Erythroblast (primary cell): ENCODE measurements at regions not wholly inside any gene's neighbourhood (a gene's known extent, or its start where the extent isn't known, plus 50 kb on each side); places are given as distances from the start of the nearest gene placed in this dataset.
"Not testable (repeated sequence)": the region's sequence is repeated elsewhere in the genome, so short reads cannot be mapped to it uniquely, and the experiment has no call there.

ENCODE experiments used
- DNase-seq, 2 experiments: peaks; one replicate each; lab custom pipeline; 2025; lab: John Stamatoyannopoulos, UW
- GATA1 ChIP-seq: IDR thresholded peaks from 2 replicates; pipeline ENCODE4 v1.6.1; 2011; ENCODE audit warnings: low read depth, mild to moderate bottlenecking, control low read depth, low read length, moderate library complexity
- POLR2A ChIP-seq: IDR thresholded peaks from 2 replicates; pipeline ENCODE4 v1.6.1; 2011; ENCODE audit warnings: mild to moderate bottlenecking, low read length

GRCh38 chr10:2529945-2530344 is 537.4 kb upstream of the PFKP start:
- no peak for DNase-seq
- TF ChIP-seq GATA1 (no peak), POLR2A (no peak)

- no peak for DNase-seq
- TF ChIP-seq POLR2A (no peak), GATA1 (no peak)
Measured at GRCh38 chr10:2525781-2526180, 541.6 kb upstream of the PFKP start.

- TF ChIP-seq GATA1: no peak
- no peak for TF ChIP-seq POLR2A
Measured at GRCh38 chr10:2519139-2519538, 548.2 kb upstream of the PFKP start.

GRCh38 chr10:2509081-2509531 is 558.2 kb upstream of the PFKP start:
- DNase-seq: no peak
- no peak for TF ChIP-seq GATA1
- TF ChIP-seq POLR2A: no peak

More at GRCh38 chr10:2519139-2519538, 548.2 kb upstream of the PFKP start:
- no peak for DNase-seq

- DNase-seq: not testable (repeated sequence)
Measured at GRCh38 chr10:2501366-2501940, 565.9 kb upstream of the PFKP start.

- no peak for TF ChIP-seq POLR2A
- no peak for TF ChIP-seq GATA1
- no peak for DNase-seq
Measured at GRCh38 chr10:2494399-2494798, 572.9 kb upstream of the PFKP start.

GRCh38 chr10:2488446-2489005 is 578.8 kb upstream of the PFKP start:
- TF ChIP-seq GATA1 (no peak), POLR2A (no peak)
- no peak for DNase-seq

- no peak for DNase-seq
- no peak for TF ChIP-seq GATA1
Measured at GRCh38 chr10:2487921-2488320, 579.4 kb upstream of the PFKP start.

- DNase-seq: no peak
- TF ChIP-seq POLR2A: no peak
- TF ChIP-seq GATA1: no peak
Measured at GRCh38 chr10:2478656-2479055, 588.7 kb upstream of the PFKP start.

- DNase-seq: no peak
- TF ChIP-seq GATA1 (no peak), POLR2A (no peak)
Measured at GRCh38 chr10:2476812-2477553, 590.4 kb upstream of the PFKP start.

GRCh38 chr10:2476218-2476811 is 591.0 kb upstream of the PFKP start:
- no peak for DNase-seq
- TF ChIP-seq POLR2A: no peak
- no peak for TF ChIP-seq GATA1

- no peak for TF ChIP-seq GATA1
- no peak for TF ChIP-seq POLR2A
- no peak for DNase-seq
Measured at GRCh38 chr10:2475711-2476217, 591.6 kb upstream of the PFKP start.

GRCh38 chr10:2471811-2472210 is 595.5 kb upstream of the PFKP start:
- DNase-seq: no peak
- TF ChIP-seq GATA1 (no peak), POLR2A (no peak)

- no peak for DNase-seq
- TF ChIP-seq POLR2A (no peak), GATA1 (no peak)
Measured at GRCh38 chr10:2469802-2470201, 597.5 kb upstream of the PFKP start.
